ENCODE measurements at regions not wholly inside any gene's neighbourhood (a gene's known extent, or its start where the extent isn't known, plus 50 kb on each side); places are given as distances from the start of the nearest gene placed in this dataset.

- DNase-seq: no peak
These were observed 291.3 kb downstream of the ETNK1 start for GRCh38 chr12:22916241-22916640.

- DNase-seq: no peak
These were observed 291.8 kb downstream of the ETNK1 start for GRCh38 chr12:22916815-22917214.

DNA sequence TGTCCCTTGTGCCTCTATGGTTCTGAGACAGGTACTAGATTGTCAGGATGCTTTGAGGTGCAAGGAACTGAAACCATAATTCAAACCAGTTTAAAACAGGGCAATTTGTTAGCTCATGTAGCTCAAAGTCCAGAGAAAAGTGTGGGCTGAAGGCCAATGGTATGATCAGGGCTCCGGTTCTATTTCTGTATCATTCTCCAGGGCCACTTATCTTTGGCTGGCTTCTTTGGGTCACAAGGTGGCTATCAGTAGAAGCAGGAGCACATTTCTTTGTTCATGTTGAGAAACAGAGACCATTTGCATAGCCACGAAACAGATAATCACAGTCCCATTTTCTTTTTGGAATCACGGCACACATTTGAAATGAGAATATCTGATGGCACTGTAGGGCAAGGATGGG, 294.9 kb downstream of the ETNK1 start:
- DNase-seq: no peak

DNA sequence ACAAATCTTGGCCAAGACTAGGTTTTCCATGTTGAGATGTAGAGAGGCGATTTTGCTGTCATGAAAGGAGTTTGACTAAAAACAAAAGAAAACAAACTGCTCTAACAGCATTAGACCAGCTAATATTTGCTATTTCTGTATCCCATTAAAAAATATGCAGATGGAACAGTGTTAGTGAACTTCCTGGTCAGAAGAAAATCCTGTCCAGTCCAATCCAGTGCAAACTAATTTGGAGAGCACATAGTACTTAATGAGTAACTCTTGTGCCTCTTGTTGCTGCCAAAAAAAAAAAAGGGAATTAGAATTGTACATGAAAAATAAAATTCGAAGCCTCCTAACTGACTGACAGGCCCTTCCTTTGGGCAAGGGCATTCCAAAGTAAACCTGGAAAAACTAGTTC, 298.8 kb downstream of the ETNK1 start:
- DNase-seq: no peak

- DNase-seq: no peak
These were observed 299.4 kb downstream of the ETNK1 start for GRCh38 chr12:22924391-22924790.

DNA sequence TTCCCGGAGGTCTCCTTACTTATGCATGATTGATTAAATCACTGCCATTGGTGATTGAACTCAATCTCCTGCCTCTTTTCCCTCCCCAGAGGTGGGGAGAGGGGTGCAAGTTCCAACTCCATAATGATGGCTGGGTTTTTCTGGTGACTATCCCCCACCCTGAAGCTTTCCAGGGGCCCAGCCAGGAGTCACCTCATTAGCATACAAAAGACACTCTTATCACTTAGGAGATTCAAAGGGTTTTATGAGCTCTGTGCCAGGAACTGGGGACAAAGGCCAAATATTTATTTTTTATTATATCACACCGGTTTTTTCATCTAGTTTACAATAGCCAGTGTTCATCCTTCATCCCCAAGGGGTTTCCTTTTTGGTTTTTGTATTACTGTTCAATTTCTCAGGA, 300.7 kb downstream of the ETNK1 start:
- DNase-seq: no peak

- DNase-seq: no peak
These were observed 307.5 kb downstream of the ETNK1 start for GRCh38 chr12:22932431-22932830.

GRCh38 chr12:22935090-22935489, 310.1 kb downstream of the ETNK1 start:
- DNase-seq: no peak

- DNase-seq: no peak
These were observed 310.5 kb downstream of the ETNK1 start for GRCh38 chr12:22935501-22935900.

DNA sequence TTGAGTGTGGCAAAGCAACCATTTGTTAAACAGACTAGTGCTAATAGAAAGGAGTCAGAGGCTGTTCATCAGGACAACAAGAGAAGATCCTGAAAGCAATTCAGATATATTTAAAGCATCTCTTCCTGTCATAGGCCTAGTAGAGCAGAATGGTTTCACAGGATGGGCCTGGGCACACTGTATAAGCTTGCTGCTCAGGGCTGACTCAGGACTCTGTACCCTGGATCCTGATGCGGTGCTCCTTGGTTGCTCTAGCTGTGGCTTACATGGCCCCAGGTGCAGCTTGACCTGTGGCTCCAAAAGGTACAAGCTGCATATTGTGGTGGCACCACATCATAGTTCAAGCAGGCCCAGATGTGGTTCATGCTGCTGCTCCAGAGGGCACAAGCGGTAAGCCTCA, 313.4 kb downstream of the ETNK1 start:
- no peak for DNase-seq

DNA sequence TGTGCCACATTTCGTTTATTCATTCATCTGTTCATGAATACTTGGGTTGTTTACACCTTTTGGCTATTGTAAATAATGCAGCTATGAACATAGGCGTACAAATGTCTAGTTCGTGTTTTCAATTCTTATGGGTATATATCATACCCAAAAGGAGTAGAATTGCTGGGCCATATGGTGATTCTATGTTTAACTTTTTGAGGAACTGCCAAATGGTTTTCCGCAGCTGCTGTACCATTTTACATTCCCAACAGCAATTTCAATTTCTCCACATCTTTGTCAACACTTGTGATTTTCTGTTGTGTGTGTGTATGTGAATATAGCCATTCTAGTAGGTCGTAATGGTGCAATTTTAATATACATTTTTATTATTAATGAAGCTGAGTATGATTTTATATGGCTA, 326.2 kb downstream of the ETNK1 start:
- DNase-seq: no peak

- no peak for DNase-seq
These were observed 331.7 kb downstream of the ETNK1 start for GRCh38 chr12:22956690-22957089.

GRCh38 chr12:22967171-22967570, 342.2 kb downstream of the ETNK1 start:
- DNase-seq: no peak

GRCh38 chr12:22969521-22969920, 344.6 kb downstream of the ETNK1 start:
- no peak for DNase-seq

DNA sequence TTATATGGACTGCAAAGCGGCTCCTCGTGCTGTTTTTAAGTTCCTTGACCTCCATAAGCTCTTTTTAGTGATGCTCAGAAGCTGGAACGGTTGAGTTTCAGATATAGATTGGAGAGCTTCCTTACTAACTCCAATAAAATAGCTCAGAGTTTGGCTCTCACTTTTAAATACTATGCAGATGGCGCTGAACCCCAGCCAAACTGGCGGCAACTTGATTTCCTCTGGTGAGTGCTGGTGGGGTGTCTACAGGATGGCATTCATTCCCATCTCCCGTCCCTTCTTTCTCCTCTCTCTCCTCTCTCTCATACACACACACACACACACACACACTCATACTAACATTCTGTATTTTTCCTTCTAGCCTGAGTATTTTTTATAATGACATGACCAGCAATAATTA, 346.3 kb downstream of the ETNK1 start:
- no peak for DNase-seq

DNA sequence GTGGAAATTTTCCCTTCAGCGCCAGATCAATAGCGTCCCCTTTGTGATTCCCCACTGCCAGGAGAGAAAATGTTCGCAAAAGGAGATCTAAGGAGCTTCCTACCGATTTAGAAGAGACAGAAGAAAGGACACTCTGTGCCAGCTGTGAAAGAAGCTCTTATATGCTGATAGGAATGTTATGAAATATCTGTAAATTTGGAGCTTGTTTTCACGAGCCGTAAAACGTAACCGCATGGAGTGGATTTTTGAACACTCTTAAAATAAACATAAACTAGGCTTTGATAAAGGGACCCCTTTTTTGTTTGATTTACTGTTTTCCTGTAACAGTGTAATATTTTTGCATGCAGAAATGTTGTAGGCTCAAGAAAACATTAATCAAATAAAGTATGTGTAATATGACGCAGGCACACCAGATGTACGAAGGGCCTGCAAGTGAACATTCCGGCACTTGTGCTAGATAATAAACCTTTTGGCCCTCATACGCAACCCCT, 346.8 kb downstream of the ETNK1 start:
- DNase-seq: no peak

- no peak for DNase-seq
These were observed 349.9 kb downstream of the ETNK1 start for GRCh38 chr12:22974865-22975264.

- DNase-seq: no peak
These were observed 354.0 kb downstream of the ETNK1 start for GRCh38 chr12:22978962-22979361.

- DNase-seq: no peak
These were observed 355.0 kb downstream of the ETNK1 start for GRCh38 chr12:22979854-22980469.

DNA sequence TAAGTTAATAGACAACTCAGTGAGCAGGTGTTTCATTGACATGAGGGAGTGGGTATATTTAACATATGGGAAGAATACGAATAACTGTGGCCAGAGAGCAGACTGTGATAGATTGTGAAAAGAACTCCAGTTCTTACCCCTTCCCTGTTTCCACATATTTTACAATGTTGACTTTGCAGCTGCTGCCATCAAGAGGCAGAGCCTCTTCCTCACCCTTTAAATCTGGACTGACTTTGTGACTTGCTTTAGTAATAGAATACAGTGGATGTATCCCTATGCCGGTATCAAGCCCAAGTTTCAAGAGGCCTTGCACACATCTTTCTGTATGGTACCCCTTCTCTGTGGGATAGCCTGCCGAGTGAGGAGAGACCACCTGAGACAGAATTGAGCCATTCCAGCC, 356.7 kb downstream of the ETNK1 start:
- DNase-seq: no peak

GRCh38 chr12:22982635-22983034, 357.7 kb downstream of the ETNK1 start:
- DNase-seq: no peak

DNA sequence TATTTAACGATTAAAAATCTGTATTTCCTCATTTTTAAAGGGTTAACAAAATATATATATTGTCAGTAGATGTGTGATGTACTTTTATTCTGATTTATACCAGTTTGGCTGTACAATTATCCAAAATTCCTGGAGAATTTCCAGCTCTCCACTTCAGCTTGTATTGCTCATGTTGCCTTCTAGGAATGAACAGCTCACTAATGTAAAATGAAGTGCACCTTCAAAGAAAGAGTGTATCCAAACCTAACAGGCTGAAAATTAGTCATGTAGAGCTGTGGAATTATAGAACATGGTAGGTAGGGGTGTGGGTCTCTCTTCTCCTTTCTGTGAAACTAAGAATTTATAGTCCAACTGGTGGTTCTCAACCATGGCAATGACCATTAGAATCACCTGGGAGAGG, 362.0 kb downstream of the ETNK1 start:
- no peak for DNase-seq

DNA sequence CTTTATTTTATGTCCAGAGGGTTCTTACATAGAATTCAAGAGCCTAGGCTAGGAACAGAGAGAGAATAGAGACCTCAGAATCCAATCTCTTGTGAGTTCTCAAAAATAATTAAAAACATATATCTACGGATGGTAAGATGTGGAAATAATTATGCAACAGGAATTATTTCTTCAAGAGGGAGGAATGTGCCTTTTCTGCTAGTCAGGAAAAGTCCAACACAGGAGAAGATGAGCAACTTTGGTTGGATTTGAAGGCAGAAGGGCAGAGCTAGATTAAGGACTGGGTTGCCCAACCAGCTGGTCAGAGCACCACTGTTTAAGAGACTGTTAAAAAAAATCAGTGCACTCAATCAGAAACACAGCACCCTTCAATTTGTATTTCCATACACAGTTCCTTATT, 365.5 kb downstream of the ETNK1 start:
- no peak for DNase-seq

DNA sequence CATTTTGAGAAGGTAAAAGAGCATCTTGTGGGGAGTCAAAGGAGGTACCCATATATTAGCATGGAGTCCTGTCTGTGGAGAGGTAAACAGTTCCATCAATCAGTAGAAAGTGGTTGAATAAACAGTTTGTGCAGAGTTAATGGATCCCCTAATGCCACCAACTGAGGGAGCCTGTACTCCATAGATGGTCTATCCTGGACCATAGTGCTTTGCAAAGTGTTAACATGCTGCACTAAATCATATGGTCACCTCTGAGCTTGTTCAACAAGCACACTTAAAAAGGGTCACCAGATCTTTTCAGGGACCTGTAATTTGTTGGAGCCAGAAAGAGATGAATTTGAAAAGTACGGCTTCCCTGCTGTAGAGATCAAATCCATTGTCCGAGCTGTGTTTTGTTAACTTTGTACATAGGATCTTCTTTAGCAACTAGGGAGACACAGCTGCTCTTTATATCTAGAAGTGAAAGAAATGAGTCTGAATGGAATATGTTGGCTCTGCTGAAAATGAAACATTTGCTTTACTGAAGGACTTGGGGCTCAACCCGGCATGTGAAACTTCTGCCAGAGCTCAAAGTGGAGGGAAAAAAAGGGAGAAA, 366.4 kb downstream of the ETNK1 start:
- no peak for DNase-seq
